HepG2 (cell line): ENCODE measurements at regions not wholly inside any gene's neighbourhood (a gene's known extent, or its start where the extent isn't known, plus 50 kb on each side); places are given as distances from the start of the nearest gene placed in this dataset.

ENCODE experiments used
- ATAC-seq: fragments of 200-7000 bp; cut with Tn5 transposase; 3 replicates; pipeline ENCODE4 v1.9.1; 2020; ENCODE audit warnings: mild to moderate bottlenecking, moderate library complexity
- BruUV-seq: library from RNA; stranded (reverse); fragments of 400-500 nt; replicated peaks from 2 replicates; lab custom pipeline; 2021; lab: Mats Ljungman, UMichigan
- CTCF ChIA-PET: fragments of 300-600 bp; formaldehyde crosslinking; extraction: SDS; loops from one replicate; lab custom pipeline; 2021; ENCODE audit warnings: low total read pairs, inconsistent platforms, low intra/inter-chr PET ratio; lab: Yijun Ruan, JAX
- POLR2A ChIA-PET: fragments of 350-600 bp; sonication (Branson Sonifier 250); formaldehyde crosslinking; loops from one replicate; lab custom pipeline; 2020; ENCODE audit warnings: antibody characterized with exemption, inconsistent platforms; lab: Yijun Ruan, JAX
- DNase-seq: peaks from one replicate; pipeline ENCODE4 v3.0.0-alpha.2; 2015; ENCODE audit warnings: low spot score
- FAIRE-seq: peaks from 3 replicates; lab custom pipeline; 2011; peaks lifted over from hg19 to GRCh38; lab: Jason Lieb, UNC
- H2AFZ ChIP-seq: one replicate; pipeline ENCODE4 v1.6.1; 2011; ENCODE audit warnings: low read length, inconsistent platforms
- H3K27ac ChIP-seq: fragments of 300-600 bp; 3 replicates; pipeline ENCODE4 v1.8.0; 2011; ENCODE audit warnings: mixed run types, mild to moderate bottlenecking, mixed read lengths, low read length, inconsistent platforms; ENCODE audit not compliant: insufficient read depth; ENCODE audit errors: extremely low read length
- H3K27me3 ChIP-seq, 2 experiments: fragments of 200-600 bp in 1 of 2; 2 replicates in 1 of 2; 3 replicates in 1 of 2; pipeline versions ENCODE4 v1.6.0 to v1.8.0; 2011; ENCODE audit warnings: low read length in 2 of 2, mild to moderate bottlenecking in 2 of 2, moderate library complexity in 2 of 2, inconsistent platforms in 1 of 2; ENCODE audit not compliant: insufficient read depth in 2 of 2, control insufficient read depth in 1 of 2
- H3K36me3 ChIP-seq, 2 experiments: fragments of 200-600 bp in 1 of 2; replicated peaks in 1 of 2; 2 replicates in 1 of 2; 3 replicates in 1 of 2; pipeline versions ENCODE4 v1.5.1 to v1.8.0; 2011; ENCODE audit warnings: low read length in 2 of 2, inconsistent platforms in 1 of 2; ENCODE audit not compliant: insufficient read depth in 2 of 2, control insufficient read depth in 1 of 2
- H3K4me1 ChIP-seq: 2 replicates; pipeline ENCODE4 v1.5.1; 2012; ENCODE audit warnings: low read length, inconsistent platforms; ENCODE audit not compliant: insufficient read depth
- H3K4me2 ChIP-seq: 2 replicates; pipeline ENCODE4 v1.6.0; 2011; ENCODE audit warnings: low read depth, low read length, inconsistent platforms
- H3K4me3 ChIP-seq, 3 experiments: fragments of 200-600 bp in 1 of 3; sonication (generic), shearing (Covaris generic) in 1 of 3; replicated peaks in 1 of 3; 2 replicates each; pipeline ENCODE4 v1.5.1; 2011 to 2016; ENCODE audit warnings: low read length in 3 of 3, inconsistent platforms in 2 of 3, low read depth in 2 of 3, mild to moderate bottlenecking in 2 of 3, control low read depth in 1 of 3, mixed read lengths in 1 of 3; ENCODE audit not compliant: insufficient read depth in 1 of 3
- H3K79me2 ChIP-seq: one replicate; pipeline ENCODE4 v1.6.1; 2011; ENCODE audit warnings: low read length, inconsistent platforms; ENCODE audit not compliant: insufficient read depth
- H3K9ac ChIP-seq: 2 replicates; pipeline ENCODE4 v1.6.0; 2011; ENCODE audit warnings: mild to moderate bottlenecking, low read depth, low read length, inconsistent platforms; ENCODE audit not compliant: insufficient read depth
- H3K9me3 ChIP-seq: 2 replicates; pipeline ENCODE4 v1.5.1; 2012; ENCODE audit warnings: mild to moderate bottlenecking, low read length
- H4K20me1 ChIP-seq: 2 replicates; pipeline ENCODE4 v1.6.0; 2011; ENCODE audit warnings: inconsistent platforms, mild to moderate bottlenecking, low read length, moderate library complexity; ENCODE audit not compliant: insufficient read depth
- ASH2L ChIP-seq: fragments of 300-600, 200-600 bp; sonication (generic); IDR thresholded peaks from 2 replicates; pipeline ENCODE4 v1.7.0; 2017; ENCODE audit warnings: low read depth, mild to moderate bottlenecking, moderate library complexity, mixed read lengths, low read length; ENCODE audit not compliant: insufficient read length
- GZF1 ChIP-seq: sonication (generic); formaldehyde crosslinking; IDR thresholded peaks from 2 replicates; pipeline ENCODE4 v1.5.1; 2020; ENCODE audit warnings: mild to moderate bottlenecking, missing genetic modification reagents
- MAFF ChIP-seq: IDR thresholded peaks from 2 replicates; pipeline ENCODE4 v1.6.1; 2011; ENCODE audit warnings: low read depth, low read length, improper control_type of control experiment
- MAFK ChIP-seq, 2 experiments: IDR thresholded peaks in 1 of 2; conservative IDR thresholded peaks in 1 of 2; 2 replicates each; pipeline ENCODE4 v1.6.1; 2011; ENCODE audit warnings: improper control_type of control experiment in 2 of 2, low read length in 2 of 2
- SATB2 ChIP-seq: sonication (generic); formaldehyde crosslinking; IDR thresholded peaks from 2 replicates; pipeline ENCODE4 v1.5.0; 2020; ENCODE audit warnings: missing genetic modification reagents
- ZNF24 ChIP-seq: fragments of 450-650 bp; IDR thresholded peaks from 2 replicates; pipeline ENCODE4 v1.6.1; 2017; ENCODE audit warnings: antibody characterized with exemption, mild to moderate bottlenecking
- WGBS: methylation state at CpG from one replicate; pipeline ENCODE4 v1.1.6; 2017; ENCODE audit warnings: low lambda C conversion rate; 5-methylcytosine and 5-hydroxymethylcytosine counted together
- in situ Hi-C: cut with HindIII; loops from 2 replicates; pipeline ENCODE4 v1.10.0; 2017; ENCODE audit warnings: low pct_unique_long_range_greater_than_20kb; ENCODE audit not compliant: extremely low pct_ligation_motif_present
- intact Hi-C: fragments of 100-400 bp; cut with micrococcal nuclease; formaldehyde crosslinking; loops from one replicate; pipeline ENCODE4 v1.10.0; 2022; ENCODE audit not compliant: unreplicated experiment
- TF ChIP-seq, protein P1 (sequence below): sonication (generic); formaldehyde crosslinking; IDR thresholded peaks from 2 replicates; pipeline ENCODE4 v1.4.0; 2020; ENCODE audit warnings: mild to moderate bottlenecking, missing genetic modification reagents
- TF ChIP-seq, protein P2 (sequence below): sonication (generic); formaldehyde crosslinking; IDR thresholded peaks from 2 replicates; pipeline ENCODE4 v1.4.0; 2020; ENCODE audit warnings: low read depth, mild to moderate bottlenecking, missing genetic modification reagents

DNA sequence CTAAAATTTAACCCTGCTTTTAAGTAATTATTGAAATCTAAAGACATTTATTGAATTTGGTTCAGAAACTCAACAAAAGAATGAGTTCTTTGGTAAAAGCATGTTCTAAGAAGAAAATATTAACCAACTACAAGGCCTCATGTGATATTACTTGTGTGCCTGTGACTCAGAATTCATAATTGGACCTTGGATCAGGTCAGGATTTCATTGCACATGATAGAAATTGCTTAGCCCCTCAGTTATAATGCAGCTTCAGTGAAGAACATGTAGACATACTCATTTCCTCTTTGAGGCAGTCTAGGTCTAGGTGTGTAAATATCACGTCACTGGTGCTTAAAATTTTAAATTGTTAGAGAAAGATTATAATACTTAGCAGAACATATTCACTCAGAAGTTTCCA, 410.0 kb upstream of the SOX9 start:
- in situ Hi-C loops: no loop called here
- FAIRE-seq: no peak
- no peak overlapping the region for H3K4me3 ChIP-seq
- H3K4me2 ChIP-seq: no peak overlapping the region
- H3K4me1 ChIP-seq: peaks cover 12% of the 10 kb centered on the region
- POLR2A ChIA-PET: no interaction called here
- no peaks in the 10 kb centered on the region for H3K79me2 ChIP-seq
- no peaks in the 10 kb centered on the region for H3K9me3 ChIP-seq
- no peaks in the 10 kb centered on the region for H4K20me1 ChIP-seq
- intact Hi-C loops: loop anchor here (10.0 kb wide), 1 partner anchor 1236 kb away; no protein-coding TSS in a partner anchor
- H3K9ac ChIP-seq: no peak overlapping the region
- CTCF ChIA-PET: no interaction called here
- H3K36me3 ChIP-seq: no peaks in the 10 kb centered on the region
- H2AFZ ChIP-seq: no peak overlapping the region
- BruUV-seq: no TSS peak
- TF ChIP-seq ZNF24 (no peak), ASH2L (no peak), GZF1 (no peak)
- TF ChIP-seq, protein P1, sequence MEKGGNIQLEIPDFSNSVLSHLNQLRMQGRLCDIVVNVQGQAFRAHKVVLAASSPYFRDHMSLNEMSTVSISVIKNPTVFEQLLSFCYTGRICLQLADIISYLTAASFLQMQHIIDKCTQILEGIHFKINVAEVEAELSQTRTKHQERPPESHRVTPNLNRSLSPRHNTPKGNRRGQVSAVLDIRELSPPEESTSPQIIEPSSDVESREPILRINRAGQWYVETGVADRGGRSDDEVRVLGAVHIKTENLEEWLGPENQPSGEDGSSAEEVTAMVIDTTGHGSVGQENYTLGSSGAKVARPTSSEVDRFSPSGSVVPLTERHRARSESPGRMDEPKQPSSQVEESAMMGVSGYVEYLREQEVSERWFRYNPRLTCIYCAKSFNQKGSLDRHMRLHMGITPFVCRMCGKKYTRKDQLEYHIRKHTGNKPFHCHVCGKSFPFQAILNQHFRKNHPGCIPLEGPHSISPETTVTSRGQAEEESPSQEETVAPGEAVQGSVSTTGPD: no peak
- TF ChIP-seq, protein P2, sequence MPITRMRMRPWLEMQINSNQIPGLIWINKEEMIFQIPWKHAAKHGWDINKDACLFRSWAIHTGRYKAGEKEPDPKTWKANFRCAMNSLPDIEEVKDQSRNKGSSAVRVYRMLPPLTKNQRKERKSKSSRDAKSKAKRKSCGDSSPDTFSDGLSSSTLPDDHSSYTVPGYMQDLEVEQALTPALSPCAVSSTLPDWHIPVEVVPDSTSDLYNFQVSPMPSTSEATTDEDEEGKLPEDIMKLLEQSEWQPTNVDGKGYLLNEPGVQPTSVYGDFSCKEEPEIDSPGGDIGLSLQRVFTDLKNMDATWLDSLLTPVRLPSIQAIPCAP: no peak
- no peak overlapping the region for H3K27ac ChIP-seq
- WGBS: 4% methylated on average over 1 of the region's 1 CpG
- DNase-seq: no peak
- H3K27me3 ChIP-seq: no peaks in the 10 kb centered on the region
- ATAC-seq: no peak

DNA sequence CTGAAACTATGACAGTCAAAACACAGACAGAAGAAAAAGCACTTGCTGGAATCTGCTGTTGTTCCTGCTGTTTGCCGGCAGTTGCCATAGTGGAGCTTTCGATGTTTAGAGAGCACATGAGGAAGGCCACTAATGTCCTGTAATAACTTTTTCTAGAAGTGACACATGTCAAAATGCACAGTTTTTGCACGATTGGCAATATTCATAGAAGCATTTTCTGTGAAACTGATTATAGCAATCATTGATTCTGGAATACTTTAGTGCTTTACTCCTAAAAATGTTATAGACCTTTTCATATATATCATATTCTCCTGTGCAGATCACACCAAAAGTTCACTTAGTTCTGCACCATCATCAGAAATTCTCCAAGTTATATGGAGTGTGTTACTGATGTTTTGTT, 407.0 kb upstream of the SOX9 start:
- BruUV-seq: no TSS peak
- WGBS: 59% methylated on average over 3 of the region's 3 CpGs
- no peaks in the 10 kb centered on the region for H3K36me3 ChIP-seq
- ChIA-PET CTCF (no interaction called here), POLR2A (no interaction called here)
- DNase-seq (no peak), ATAC-seq (no peak), FAIRE-seq (no peak)
- H3K4me1 ChIP-seq: peaks cover 12% of the 10 kb centered on the region
- no peak overlapping the region for H3K4me3 ChIP-seq
- no peaks in the 10 kb centered on the region for H3K79me2 ChIP-seq
- no peak overlapping the region for H3K27ac ChIP-seq
- peak; percentile 40 for TF ChIP-seq MAFF
- TF ChIP-seq MAFK (conservative IDR thresholded peaks at IDR 0.05 in 1 of 2, IDR thresholded peaks at IDR 0.05 in 1 of 2; ENCODE audit: low read length in 2 of 2): peak; percentile 46 to 51; a peak in 3 of 4 replicates
- no peak for TF ChIP-seq SATB2 (CRISPR knock-in tag)
- H2AFZ ChIP-seq: no peak overlapping the region
- H3K9ac ChIP-seq: no peak overlapping the region
- H3K9me3 ChIP-seq: no peaks in the 10 kb centered on the region
- H4K20me1 ChIP-seq: no peaks in the 10 kb centered on the region
- intact Hi-C loops: loop anchor here (1.0 to 10.0 kb wide), 2 partner anchors 39 to 1239 kb away; no protein-coding TSS in a partner anchor
- H3K4me2 ChIP-seq: no peak overlapping the region
- in situ Hi-C loops: no loop called here
- H3K27me3 ChIP-seq: no peaks in the 10 kb centered on the region
